ENCODE measurements at regions not wholly inside any gene's neighbourhood (a gene's known extent, or its start where the extent isn't known, plus 50 kb on each side); places are given as distances from the start of the nearest gene placed in this dataset.

DNA sequence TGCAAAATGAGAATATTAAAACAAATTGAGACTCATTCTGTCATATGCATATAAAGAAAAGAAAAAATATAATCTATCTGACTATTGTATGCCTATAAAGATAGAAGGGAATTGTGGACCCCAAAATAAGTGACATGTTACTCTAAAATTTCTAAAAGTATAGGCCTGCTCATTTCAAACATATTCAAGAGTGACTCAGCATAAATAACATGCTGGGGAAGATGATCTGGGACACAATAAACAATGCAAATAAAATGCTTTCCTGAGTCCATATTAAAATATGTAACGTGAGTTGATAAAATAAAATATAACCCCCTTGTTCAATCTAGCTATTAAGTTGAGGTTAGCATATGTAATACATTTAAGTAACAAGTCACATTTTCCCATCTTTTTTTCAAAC lies 882.0 kb upstream of the EDIL3 start:
- H3K9me3 ChIP-seq (ENCODE audit: control insufficient read depth in 2 of 2, low read length in 2 of 2) = no peaks in the 10 kb centered on the region
- H3K9ac ChIP-seq (ENCODE audit: low read depth in 1 of 2, low read length in 2 of 2) = no peak overlapping the region

DNA sequence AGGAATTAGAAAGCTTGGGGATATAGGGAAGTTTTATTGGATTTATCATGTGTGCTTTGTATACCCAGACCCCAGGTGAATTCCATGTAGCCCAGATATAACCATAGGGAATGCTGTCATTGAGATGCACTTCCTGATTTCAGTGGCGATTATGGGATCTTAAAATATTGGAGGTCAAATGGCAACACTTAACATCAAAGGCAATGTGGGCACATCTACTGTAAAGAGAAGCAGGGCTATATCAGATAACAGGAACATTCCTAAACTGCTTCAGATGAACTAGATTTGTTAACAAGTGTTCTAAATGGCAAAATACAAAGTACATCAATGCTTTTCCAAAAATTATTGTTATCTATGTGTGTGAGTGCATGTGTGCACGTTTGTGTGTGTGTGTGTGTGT lies 883.5 kb upstream of the EDIL3 start:
- no peaks in the 10 kb centered on the region for H3K36me3 ChIP-seq (ENCODE audit: control insufficient read depth in 2 of 2, insufficient read depth in 2 of 2, low read length in 2 of 2)
- H3K9ac ChIP-seq (ENCODE audit: low read depth in 1 of 2, low read length in 2 of 2) = no peak overlapping the region
- no peaks in the 10 kb centered on the region for H3K27me3 ChIP-seq (ENCODE audit: control insufficient read depth in 2 of 2, insufficient read depth in 2 of 2, low read length in 2 of 2)
- H3K4me1 ChIP-seq (ENCODE audit: control insufficient read depth in 2 of 2, insufficient read depth in 2 of 2, low read length in 2 of 2) = no peaks in the 10 kb centered on the region
- H3K27ac ChIP-seq (ENCODE audit: low read depth in 2 of 2, low read length in 2 of 2) = no peak overlapping the region
- H3K9me3 ChIP-seq (ENCODE audit: control insufficient read depth in 2 of 2, low read length in 2 of 2) = no peaks in the 10 kb centered on the region
- H3K4me3 ChIP-seq (ENCODE audit: low read length in 2 of 2) = no peak overlapping the region

More for the DNA sequence above, 882.0 kb upstream of the EDIL3 start:
- Histone ChIP-seq H3K4me3 (ENCODE audit: low read length in 2 of 2) (no peak overlapping the region), H3K4me1 (ENCODE audit: control insufficient read depth in 2 of 2, insufficient read depth in 2 of 2, low read length in 2 of 2) (no peaks in the 10 kb centered on the region), H3K27me3 (ENCODE audit: control insufficient read depth in 2 of 2, insufficient read depth in 2 of 2, low read length in 2 of 2) (no peaks in the 10 kb centered on the region), H3K36me3 (ENCODE audit: control insufficient read depth in 2 of 2, insufficient read depth in 2 of 2, low read length in 2 of 2) (no peaks in the 10 kb centered on the region), H3K27ac (ENCODE audit: low read depth in 2 of 2, low read length in 2 of 2) (no peak overlapping the region)

DNA sequence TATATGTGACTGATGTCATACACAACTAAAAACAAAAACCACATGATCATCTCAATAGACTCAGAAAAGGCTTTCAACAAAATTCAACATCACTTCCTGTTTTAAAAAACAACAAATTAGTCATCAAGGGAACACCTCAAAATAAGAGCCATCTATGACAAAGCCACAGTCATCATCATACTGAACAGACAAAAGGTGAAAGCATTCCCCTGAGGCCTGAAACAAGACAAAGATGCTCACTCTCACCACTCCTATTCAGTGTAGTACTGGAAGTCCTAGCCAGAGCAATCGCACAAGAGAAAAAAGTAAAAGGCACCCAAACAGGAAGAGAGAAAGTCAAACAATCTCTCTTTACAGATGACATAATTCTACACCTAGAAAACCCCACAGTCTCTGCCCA lies 893.5 kb upstream of the EDIL3 start:
- no peaks in the 10 kb centered on the region for H3K4me1 ChIP-seq (ENCODE audit: control insufficient read depth in 2 of 2, insufficient read depth in 2 of 2, low read length in 2 of 2)
- H3K9me3 ChIP-seq (ENCODE audit: control insufficient read depth in 2 of 2, low read length in 2 of 2) = no peaks in the 10 kb centered on the region
- H3K4me3 ChIP-seq (ENCODE audit: low read length in 2 of 2) = no peak overlapping the region
- H3K27ac ChIP-seq (ENCODE audit: low read depth in 2 of 2, low read length in 2 of 2) = no peak overlapping the region
- H3K36me3 ChIP-seq (ENCODE audit: control insufficient read depth in 2 of 2, insufficient read depth in 2 of 2, low read length in 2 of 2) = no peaks in the 10 kb centered on the region
- no peaks in the 10 kb centered on the region for H3K27me3 ChIP-seq (ENCODE audit: control insufficient read depth in 2 of 2, insufficient read depth in 2 of 2, low read length in 2 of 2)
- no peak overlapping the region for H3K9ac ChIP-seq (ENCODE audit: low read depth in 1 of 2, low read length in 2 of 2)

DNA sequence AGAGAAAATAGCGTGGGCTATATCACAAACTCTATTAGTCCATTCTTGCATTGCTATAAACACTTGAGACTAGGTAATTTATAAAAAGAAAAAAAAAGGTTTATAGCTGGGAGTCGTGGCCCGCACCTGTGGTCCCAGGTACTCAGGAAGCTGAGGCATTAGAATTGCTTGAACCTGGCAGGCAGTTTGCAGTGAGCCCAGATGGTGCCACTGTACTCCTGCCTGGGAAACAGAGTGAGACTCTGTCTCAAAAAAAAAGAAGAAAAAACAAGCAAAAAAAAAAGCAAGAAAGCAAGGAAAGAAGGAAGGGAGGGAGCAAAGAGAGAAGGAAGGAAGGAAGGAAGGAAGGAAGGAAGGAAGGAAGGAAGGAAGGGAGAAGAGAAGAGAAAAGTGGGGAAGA lies 904.2 kb upstream of the EDIL3 start:
- Histone ChIP-seq H3K27me3 (ENCODE audit: control insufficient read depth in 2 of 2, insufficient read depth in 2 of 2, low read length in 2 of 2) (no peaks in the 10 kb centered on the region), H3K36me3 (ENCODE audit: control insufficient read depth in 2 of 2, insufficient read depth in 2 of 2, low read length in 2 of 2) (no peaks in the 10 kb centered on the region), H3K9me3 (ENCODE audit: control insufficient read depth in 2 of 2, low read length in 2 of 2) (no peaks in the 10 kb centered on the region), H3K4me3 (ENCODE audit: low read length in 2 of 2) (no peak overlapping the region), H3K27ac (ENCODE audit: low read depth in 2 of 2, low read length in 2 of 2) (no peak overlapping the region), H3K4me1 (ENCODE audit: control insufficient read depth in 2 of 2, insufficient read depth in 2 of 2, low read length in 2 of 2) (no peaks in the 10 kb centered on the region), H3K9ac (ENCODE audit: low read depth in 1 of 2, low read length in 2 of 2) (no peak overlapping the region)

DNA sequence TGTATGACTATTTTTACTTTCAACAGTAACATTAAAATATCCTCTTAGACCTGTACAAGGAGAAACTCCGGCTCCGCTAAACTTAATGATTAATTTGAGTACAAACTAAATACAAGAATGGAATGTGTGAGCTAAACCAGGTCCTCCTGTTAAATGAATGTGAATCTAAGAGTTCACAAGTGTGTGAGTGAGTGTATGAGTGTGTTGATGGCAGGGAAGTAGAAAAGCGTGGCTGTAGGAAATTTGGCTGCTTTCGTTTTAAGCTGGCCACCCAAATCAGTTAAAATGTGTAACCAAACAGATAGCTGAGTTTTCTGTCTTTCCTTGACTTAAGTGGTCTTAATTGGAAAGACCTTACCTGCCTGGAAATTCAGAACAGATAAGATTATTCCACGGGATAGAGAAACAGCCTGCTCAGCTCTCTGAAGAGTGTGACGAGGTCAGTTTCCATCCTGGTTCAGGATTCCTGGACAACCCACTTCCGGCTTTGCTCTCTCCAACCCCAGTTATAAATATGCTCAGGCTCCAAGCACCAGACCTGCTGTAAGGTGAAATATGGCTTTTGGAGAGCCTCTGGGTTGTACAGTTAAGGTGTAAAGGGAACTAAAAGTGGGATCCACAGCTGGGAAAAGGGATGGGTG lies 908.6 kb upstream of the EDIL3 start:
- H3K36me3 ChIP-seq (ENCODE audit: control insufficient read depth in 2 of 2, insufficient read depth in 2 of 2, low read length in 2 of 2) = no peaks in the 10 kb centered on the region
- no peak overlapping the region for H3K27ac ChIP-seq (ENCODE audit: low read depth in 2 of 2, low read length in 2 of 2)
- no peaks in the 10 kb centered on the region for H3K27me3 ChIP-seq (ENCODE audit: control insufficient read depth in 2 of 2, insufficient read depth in 2 of 2, low read length in 2 of 2)
- H3K4me3 ChIP-seq (ENCODE audit: low read length in 2 of 2) = peak overlapping the region; percentile 41 to 70
- H3K9me3 ChIP-seq (ENCODE audit: control insufficient read depth in 2 of 2, low read length in 2 of 2) = no peaks in the 10 kb centered on the region
- H3K4me1 ChIP-seq (ENCODE audit: control insufficient read depth in 2 of 2, insufficient read depth in 2 of 2, low read length in 2 of 2) = no peaks in the 10 kb centered on the region
- peak overlapping the region in 1 of 2 donors; percentile 14 for H3K9ac ChIP-seq (ENCODE audit: low read depth in 1 of 2, low read length in 2 of 2)

DNA sequence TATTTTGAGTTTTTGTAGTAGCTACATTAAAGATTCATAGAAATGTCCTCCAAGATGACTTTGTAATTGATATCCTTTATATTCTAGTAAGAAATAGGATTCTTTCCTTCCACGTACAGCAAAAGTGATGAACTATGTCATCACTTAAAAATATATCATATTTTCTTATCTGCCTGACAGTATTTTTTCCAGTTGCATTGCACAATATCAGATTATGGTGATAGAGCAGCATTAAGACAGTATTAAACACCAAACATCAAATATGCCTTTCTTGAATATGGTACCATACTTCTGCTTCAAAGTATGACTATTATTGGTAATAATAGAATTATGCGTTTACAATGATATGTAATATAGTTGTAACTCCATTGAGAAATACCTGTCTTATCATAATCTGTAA lies 919.8 kb upstream of the EDIL3 start:
- Histone ChIP-seq H3K9ac (ENCODE audit: low read depth in 1 of 2, low read length in 2 of 2) (no peak overlapping the region), H3K4me3 (ENCODE audit: low read length in 2 of 2) (no peak overlapping the region), H3K36me3 (ENCODE audit: control insufficient read depth in 2 of 2, insufficient read depth in 2 of 2, low read length in 2 of 2) (no peaks in the 10 kb centered on the region), H3K9me3 (ENCODE audit: control insufficient read depth in 2 of 2, low read length in 2 of 2) (no peaks in the 10 kb centered on the region), H3K27ac (ENCODE audit: low read depth in 2 of 2, low read length in 2 of 2) (no peak overlapping the region), H3K27me3 (ENCODE audit: control insufficient read depth in 2 of 2, insufficient read depth in 2 of 2, low read length in 2 of 2) (no peaks in the 10 kb centered on the region), H3K4me1 (ENCODE audit: control insufficient read depth in 2 of 2, insufficient read depth in 2 of 2, low read length in 2 of 2) (no peaks in the 10 kb centered on the region)

DNA sequence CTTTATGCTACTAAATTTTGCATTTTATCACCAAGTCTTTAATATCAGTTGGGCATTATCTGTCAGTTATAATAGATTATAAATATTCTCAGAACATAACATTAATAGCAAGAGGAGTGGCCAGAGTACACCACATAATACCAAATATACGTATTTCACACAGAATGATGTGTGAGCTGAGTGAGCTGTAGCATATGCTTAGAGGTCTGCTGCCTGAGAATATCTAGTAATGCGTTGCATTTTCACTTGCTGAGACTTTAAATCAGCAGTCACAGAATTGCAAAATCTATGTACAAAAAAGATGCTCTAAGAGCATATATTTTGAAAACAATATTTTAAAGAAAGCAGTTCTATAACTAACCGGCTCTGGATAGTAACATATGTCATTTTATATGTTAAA lies 921.1 kb upstream of the EDIL3 start:
- Histone ChIP-seq H3K4me1 (ENCODE audit: control insufficient read depth in 2 of 2, insufficient read depth in 2 of 2, low read length in 2 of 2) (no peaks in the 10 kb centered on the region), H3K9ac (ENCODE audit: low read depth in 1 of 2, low read length in 2 of 2) (no peak overlapping the region), H3K9me3 (ENCODE audit: control insufficient read depth in 2 of 2, low read length in 2 of 2) (no peaks in the 10 kb centered on the region), H3K4me3 (ENCODE audit: low read length in 2 of 2) (no peak overlapping the region), H3K27me3 (ENCODE audit: control insufficient read depth in 2 of 2, insufficient read depth in 2 of 2, low read length in 2 of 2) (no peaks in the 10 kb centered on the region), H3K27ac (ENCODE audit: low read depth in 2 of 2, low read length in 2 of 2) (no peak overlapping the region), H3K36me3 (ENCODE audit: control insufficient read depth in 2 of 2, insufficient read depth in 2 of 2, low read length in 2 of 2) (no peaks in the 10 kb centered on the region)

DNA sequence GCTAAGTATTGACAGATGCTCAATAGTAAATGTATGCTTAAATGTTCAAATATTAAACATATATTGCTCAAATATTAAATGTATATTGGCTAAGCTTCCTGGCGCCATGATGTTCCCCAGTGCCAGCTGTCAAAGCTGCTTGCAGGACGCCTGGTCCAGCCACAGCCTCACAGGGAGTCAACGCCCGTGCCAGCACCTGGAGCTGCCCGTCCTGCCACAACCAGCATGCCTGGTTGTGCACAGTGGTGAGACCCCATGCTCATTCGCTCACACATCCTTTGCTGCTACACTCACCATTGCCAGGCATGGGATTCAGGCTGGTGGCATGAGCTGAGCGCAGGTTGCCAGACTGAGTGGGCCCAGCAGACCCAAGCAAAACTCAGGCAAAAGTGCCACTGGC lies 926.9 kb upstream of the EDIL3 start:
- no peaks in the 10 kb centered on the region for H3K36me3 ChIP-seq (ENCODE audit: control insufficient read depth in 2 of 2, insufficient read depth in 2 of 2, low read length in 2 of 2)
- H3K9me3 ChIP-seq (ENCODE audit: control insufficient read depth in 2 of 2, low read length in 2 of 2) = no peaks in the 10 kb centered on the region
- no peak overlapping the region for H3K9ac ChIP-seq (ENCODE audit: low read depth in 1 of 2, low read length in 2 of 2)
- no peaks in the 10 kb centered on the region for H3K4me1 ChIP-seq (ENCODE audit: control insufficient read depth in 2 of 2, insufficient read depth in 2 of 2, low read length in 2 of 2)
- H3K27ac ChIP-seq (ENCODE audit: low read depth in 2 of 2, low read length in 2 of 2) = no peak overlapping the region
- H3K27me3 ChIP-seq (ENCODE audit: control insufficient read depth in 2 of 2, insufficient read depth in 2 of 2, low read length in 2 of 2) = no peaks in the 10 kb centered on the region
- no peak overlapping the region for H3K4me3 ChIP-seq (ENCODE audit: low read length in 2 of 2)

DNA sequence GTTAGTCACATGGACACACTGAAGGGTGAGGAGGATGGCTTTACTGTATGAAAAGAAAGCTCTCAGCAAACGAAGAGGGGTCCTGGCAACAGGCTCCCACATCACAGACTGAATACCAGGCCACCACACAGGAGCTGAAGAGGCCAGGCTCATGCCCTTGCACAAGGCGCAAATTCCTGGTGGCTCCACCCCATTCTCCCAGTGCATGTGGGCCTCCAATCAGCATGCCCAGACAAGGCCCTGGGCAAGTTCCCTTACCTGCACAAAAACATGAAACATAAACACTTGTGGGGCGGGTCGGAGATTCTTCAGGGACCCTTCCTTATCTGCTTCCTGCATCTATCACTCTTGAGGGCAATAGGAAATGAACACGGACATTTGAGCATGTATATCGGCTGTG lies 935.8 kb upstream of the EDIL3 start:
- H3K36me3 ChIP-seq (ENCODE audit: control insufficient read depth in 2 of 2, insufficient read depth in 2 of 2, low read length in 2 of 2) = no peaks in the 10 kb centered on the region
- H3K9ac ChIP-seq (ENCODE audit: low read depth in 1 of 2, low read length in 2 of 2) = no peak overlapping the region
- no peak overlapping the region for H3K4me3 ChIP-seq (ENCODE audit: low read length in 2 of 2)
- H3K27me3 ChIP-seq (ENCODE audit: control insufficient read depth in 2 of 2, insufficient read depth in 2 of 2, low read length in 2 of 2) = no peaks in the 10 kb centered on the region
- no peaks in the 10 kb centered on the region for H3K9me3 ChIP-seq (ENCODE audit: control insufficient read depth in 2 of 2, low read length in 2 of 2)
- no peaks in the 10 kb centered on the region for H3K4me1 ChIP-seq (ENCODE audit: control insufficient read depth in 2 of 2, insufficient read depth in 2 of 2, low read length in 2 of 2)
- no peak overlapping the region for H3K27ac ChIP-seq (ENCODE audit: low read depth in 2 of 2, low read length in 2 of 2)

DNA sequence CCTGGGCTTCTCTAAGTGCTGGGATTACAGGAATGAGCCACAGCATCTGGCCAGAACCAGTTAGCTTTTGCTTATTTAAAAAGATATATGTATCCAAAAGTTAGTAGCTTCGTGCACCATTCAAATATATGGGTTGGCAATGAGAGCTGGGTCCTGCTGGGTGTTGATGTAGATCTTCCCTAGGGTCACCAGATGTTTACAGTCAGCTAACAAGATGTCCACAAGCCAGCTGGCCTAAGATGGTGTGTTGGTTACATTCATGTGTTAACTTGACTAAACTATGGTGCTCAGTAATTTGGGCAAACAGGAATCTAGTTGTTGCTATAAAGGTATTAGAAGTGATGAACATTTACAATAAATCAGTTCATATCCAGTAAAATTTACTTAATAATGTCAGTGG lies 948.6 kb upstream of the EDIL3 start:
- Histone ChIP-seq H3K27me3 (ENCODE audit: control insufficient read depth in 2 of 2, insufficient read depth in 2 of 2, low read length in 2 of 2) (no peaks in the 10 kb centered on the region), H3K9me3 (ENCODE audit: control insufficient read depth in 2 of 2, low read length in 2 of 2) (no peaks in the 10 kb centered on the region), H3K27ac (ENCODE audit: low read depth in 2 of 2, low read length in 2 of 2) (no peak overlapping the region), H3K4me3 (ENCODE audit: low read length in 2 of 2) (no peak overlapping the region), H3K4me1 (ENCODE audit: control insufficient read depth in 2 of 2, insufficient read depth in 2 of 2, low read length in 2 of 2) (no peaks in the 10 kb centered on the region), H3K36me3 (ENCODE audit: control insufficient read depth in 2 of 2, insufficient read depth in 2 of 2, low read length in 2 of 2) (no peaks in the 10 kb centered on the region), H3K9ac (ENCODE audit: low read depth in 1 of 2, low read length in 2 of 2) (no peak overlapping the region)

DNA sequence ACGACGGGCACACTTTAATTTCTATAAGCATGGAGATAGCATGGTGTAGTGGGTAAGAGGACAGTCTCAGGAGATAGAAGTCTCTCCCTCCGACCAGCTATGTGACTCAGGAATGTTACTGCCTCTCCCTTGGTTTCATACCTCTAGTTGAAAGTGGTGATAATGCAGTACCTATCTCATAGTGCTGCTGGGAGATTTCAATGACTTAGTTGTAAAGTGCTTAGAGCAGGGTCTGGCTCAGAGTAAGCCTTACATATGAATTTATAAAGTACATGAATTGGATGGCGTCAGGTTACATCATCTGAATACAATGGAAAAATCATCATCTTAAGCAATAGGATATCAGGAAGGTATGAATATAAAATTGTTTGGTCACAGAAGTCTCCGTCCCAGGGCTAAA lies 952.8 kb upstream of the EDIL3 start:
- Histone ChIP-seq H3K9ac (ENCODE audit: low read depth in 1 of 2, low read length in 2 of 2) (no peak overlapping the region), H3K36me3 (ENCODE audit: control insufficient read depth in 2 of 2, insufficient read depth in 2 of 2, low read length in 2 of 2) (no peaks in the 10 kb centered on the region), H3K27me3 (ENCODE audit: control insufficient read depth in 2 of 2, insufficient read depth in 2 of 2, low read length in 2 of 2) (no peaks in the 10 kb centered on the region), H3K27ac (ENCODE audit: low read depth in 2 of 2, low read length in 2 of 2) (no peak overlapping the region), H3K4me3 (ENCODE audit: low read length in 2 of 2) (no peak overlapping the region), H3K9me3 (ENCODE audit: control insufficient read depth in 2 of 2, low read length in 2 of 2) (no peaks in the 10 kb centered on the region), H3K4me1 (ENCODE audit: control insufficient read depth in 2 of 2, insufficient read depth in 2 of 2, low read length in 2 of 2) (no peaks in the 10 kb centered on the region)
